CD4-positive, alpha-beta T cell treated with Interferon gamma for 1 hour (primary cell): ENCODE measurements at regions not wholly inside any gene's neighbourhood (a gene's known extent, or its start where the extent isn't known, plus 50 kb on each side); places are given as distances from the start of the nearest gene placed in this dataset.
"Not testable (repeated sequence)": the region's sequence is repeated elsewhere in the genome, so short reads cannot be mapped to it uniquely, and the experiment has no call there.

ENCODE experiments used
- DNase-seq: peaks from one replicate; pipeline ENCODE4 v3.0.0-alpha.2; 2020

GRCh38 chr16:11416228-11417001 lies 71.2 kb downstream of the RMI2 start:
- DNase-seq: no peak

DNA sequence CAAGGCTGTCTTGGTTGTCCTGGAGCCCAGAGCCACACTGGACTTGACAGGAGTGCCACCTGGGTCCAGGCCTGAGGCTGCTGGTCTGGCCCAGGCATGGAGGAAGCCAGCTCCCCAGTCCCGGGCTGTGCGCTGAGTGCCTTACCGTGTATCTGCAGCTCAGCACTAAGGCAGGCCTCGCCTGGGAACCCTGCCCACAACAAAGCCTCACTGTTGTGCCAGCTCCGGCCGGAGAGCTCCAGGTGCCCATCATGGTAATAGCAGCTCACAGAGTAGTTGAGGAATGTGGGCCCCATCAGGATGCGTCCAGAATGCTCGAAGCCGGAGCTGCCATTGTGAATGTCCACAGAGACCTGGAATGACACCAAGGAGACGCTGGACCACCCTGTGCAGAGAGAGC lies 72.2 kb downstream of the RMI2 start:
- no peak for DNase-seq

GRCh38 chr16:11418506-11418905 lies 73.2 kb downstream of the RMI2 start:
- DNase-seq: no peak

DNA sequence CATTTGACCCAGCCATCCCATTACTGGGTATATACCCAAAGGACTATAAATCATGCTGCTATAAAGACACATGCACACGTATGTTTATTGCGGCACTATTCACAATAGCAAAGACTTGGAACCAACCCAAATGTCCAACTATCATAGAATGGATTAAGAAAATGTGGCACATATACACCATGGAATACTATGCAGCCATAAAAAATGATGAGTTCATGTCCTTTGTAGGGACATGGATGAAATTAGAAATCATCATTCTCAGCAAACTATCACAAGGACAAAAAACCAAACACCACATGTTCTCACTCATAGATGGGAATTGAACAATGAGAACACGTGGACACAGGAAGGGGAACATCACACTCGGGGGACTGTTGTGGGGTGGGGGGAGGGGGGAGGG lies 74.8 kb downstream of the RMI2 start:
- not testable (repeated sequence) for DNase-seq

DNA sequence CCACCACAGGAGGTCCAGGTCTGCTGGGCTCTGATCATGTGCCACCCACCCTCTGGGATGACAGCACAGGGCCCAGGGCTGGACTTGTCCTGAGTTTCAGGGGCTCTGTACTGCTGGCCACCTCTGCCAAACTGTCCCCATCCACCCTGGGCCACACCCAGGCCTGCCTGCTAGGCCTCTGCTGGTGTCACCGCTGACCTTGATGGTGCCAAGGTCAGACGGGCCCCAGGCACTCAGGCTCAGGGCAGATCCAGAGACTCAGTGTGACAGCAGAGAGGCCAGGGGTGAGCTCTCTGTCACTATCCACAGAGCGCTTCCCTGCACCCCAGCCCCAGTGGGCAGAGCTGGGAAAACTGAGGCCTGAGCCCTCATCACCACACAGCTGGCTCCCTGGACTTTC lies 75.6 kb downstream of the RMI2 start:
- no peak for DNase-seq

GRCh38 chr16:11422381-11423314 lies 77.4 kb downstream of the RMI2 start:
- DNase-seq: no peak

DNA sequence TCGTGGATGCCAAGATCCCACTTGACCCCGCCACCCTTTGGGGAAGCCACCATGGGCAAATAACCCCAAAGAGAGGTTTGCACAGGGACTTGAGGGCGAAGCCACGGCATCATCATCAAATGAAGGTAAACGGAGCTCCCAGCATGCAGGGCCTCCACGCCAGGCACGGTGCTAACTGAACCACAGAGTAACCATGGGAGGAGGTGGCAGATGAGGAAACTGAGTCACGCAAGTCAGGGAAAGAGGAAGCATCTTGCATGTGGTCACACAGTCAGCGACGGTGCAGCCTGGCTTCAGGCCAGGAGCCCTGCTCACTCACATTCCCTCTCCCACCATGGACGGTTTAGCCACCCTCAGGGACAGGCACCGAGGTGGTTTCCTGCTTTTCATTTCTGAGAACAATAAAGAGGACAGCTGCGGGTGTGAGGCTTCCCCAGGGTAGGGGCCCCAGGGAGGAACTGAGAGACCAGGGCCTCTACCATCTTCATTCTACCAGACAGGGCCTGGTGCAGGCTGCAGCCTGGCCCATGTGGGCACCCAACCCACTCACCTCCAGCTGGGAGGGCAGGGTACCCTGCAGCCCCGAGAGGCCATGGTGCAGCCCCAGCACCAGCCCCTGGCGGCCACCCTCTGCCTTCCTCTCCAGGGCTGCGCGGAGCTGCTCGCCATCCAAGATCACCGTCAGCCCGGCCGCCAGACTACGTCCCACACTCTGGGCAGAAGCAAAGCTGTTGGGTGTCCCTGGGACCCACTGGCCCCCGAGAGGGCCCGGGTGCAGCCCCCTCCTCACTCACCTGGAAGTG lies 78.3 kb downstream of the RMI2 start:
- DNase-seq: no peak

DNA sequence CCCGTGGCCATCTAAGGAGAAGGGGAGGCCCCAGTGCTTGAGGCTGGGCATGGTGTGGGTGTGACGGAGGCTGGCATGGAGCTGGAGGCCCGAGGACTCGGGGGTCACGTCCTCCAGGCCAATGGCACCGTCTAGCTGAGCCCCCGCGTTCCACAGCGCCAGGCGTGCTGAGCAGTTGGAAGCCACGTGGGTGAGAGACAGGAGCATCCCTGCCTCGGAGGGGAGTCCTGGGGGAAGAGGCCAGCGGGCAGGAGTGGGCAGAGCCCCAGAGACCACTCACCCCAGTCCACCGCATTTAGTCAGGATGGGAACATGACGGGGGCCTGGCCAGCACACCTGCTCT lies 78.8 kb downstream of the RMI2 start:
- DNase-seq: no peak

GRCh38 chr16:11425140-11425539 lies 79.9 kb downstream of the RMI2 start:
- no peak for DNase-seq

DNA sequence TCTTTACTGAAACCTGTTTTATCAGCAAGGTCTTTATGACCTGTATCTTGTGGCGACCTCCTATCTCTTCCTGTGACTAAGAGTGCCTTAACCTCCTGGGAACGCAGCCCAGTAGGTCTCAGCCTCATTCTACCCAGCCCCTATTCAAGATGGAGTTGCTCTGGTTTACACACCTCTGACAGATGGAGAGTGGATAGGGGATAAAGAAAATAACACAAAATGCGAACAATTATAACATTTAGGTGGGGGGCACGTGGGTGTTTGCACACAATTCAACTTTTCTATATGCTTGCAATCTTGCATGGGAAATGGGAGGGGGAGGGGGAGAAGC lies 83.3 kb downstream of the RMI2 start:
- DNase-seq: no peak

GRCh38 chr16:11429123-11429522 lies 83.9 kb downstream of the RMI2 start:
- DNase-seq: no peak

DNA sequence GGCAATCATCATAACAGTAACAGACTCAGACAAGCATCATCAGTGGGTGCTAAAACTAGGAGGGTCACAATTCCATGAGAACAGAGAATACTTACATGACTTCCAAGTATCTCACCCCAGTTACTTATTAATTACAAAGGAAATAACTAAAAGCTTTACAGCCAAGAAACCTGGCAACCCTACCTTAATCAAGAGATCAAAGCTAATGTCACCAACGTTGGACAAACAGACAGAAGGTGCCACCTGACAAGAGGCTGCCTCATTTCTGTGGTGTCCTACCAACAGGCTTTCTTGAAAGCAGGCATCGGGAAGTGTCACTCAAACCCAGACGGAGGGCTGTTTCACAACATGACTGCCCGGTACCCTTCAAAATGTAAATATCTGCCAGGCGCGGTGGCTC lies 84.6 kb downstream of the RMI2 start:
- no peak for DNase-seq

DNA sequence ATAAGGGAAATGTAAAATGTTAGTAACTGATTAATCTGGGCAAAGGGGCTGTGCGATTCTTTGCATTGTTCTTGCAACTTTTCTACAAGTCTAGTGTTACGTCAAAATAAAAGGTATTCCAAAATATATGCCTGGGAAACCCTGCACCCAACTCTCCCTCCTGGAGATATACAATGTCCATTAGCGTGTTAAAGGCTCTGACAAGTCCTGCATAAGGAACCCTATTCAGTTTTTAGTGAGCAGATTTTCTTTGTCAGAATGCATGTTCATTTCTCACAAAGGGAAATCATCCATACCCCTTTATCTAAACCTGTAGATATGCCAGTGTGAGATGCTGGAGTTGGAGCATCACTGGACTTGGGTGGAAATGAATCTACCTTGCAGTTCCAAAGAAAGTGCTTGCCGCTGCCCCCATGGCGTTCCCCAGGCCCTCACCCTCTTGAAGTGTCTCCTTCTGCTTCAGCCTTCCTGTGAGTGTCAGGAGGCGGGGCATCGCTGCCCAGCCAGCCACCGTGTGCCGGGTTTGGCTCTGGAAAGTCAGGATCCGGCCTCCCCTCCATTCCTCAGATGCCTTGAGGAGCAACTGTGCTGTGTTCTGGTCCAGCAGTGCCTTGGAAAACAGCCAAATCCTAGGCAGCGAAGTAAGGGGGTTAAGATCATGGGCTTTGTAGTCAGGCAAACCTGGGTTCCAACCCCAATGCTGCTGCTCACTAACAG lies 85.5 kb downstream of the RMI2 start:
- no peak for DNase-seq

GRCh38 chr16:11431915-11432465 lies 86.7 kb downstream of the RMI2 start:
- DNase-seq: no peak

- no peak for DNase-seq
These were observed 87.7 kb downstream of the RMI2 start for GRCh38 chr16:11432856-11433395.

GRCh38 chr16:11435576-11435975 lies 90.3 kb downstream of the RMI2 start:
- DNase-seq: no peak

DNA sequence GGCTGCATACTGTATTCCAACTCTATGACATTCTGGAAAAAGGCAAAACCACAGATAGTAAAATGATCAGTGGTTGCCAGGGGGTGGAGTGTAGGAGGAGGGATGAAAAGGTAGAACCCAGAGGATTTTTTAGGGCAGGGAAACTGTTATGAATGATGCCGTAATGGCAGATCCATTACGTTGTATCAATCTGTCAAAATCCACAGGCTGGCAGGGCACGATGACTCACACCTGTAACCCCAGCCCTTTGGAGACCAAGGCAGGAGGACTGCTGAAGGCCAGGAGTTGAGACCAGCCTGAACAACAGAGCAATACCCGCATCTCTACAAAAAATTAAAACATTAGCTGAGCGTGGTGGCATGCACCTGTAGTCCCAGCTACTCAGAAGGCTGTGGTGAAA lies 91.8 kb downstream of the RMI2 start:
- DNase-seq: no peak

GRCh38 chr16:11439790-11440656 lies 94.8 kb downstream of the RMI2 start:
- DNase-seq: no peak

DNA sequence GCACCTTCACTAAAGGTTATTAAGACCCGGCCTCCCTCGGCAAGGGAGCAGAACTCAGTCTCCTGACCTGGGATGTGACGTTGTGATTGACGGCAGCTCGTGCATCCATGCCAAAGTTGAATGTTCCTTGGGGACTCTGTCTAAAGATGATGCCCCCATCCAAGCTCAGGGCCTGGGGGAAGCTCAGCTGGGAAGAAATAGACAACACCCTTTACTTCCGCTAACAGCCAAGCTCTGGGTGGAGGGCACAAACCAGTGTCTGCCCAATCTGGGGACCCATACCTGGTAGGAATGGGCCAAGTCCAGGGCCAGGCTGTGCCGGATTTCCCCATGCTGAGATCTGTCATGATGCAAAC lies 95.4 kb downstream of the RMI2 start:
- DNase-seq: no peak

DNA sequence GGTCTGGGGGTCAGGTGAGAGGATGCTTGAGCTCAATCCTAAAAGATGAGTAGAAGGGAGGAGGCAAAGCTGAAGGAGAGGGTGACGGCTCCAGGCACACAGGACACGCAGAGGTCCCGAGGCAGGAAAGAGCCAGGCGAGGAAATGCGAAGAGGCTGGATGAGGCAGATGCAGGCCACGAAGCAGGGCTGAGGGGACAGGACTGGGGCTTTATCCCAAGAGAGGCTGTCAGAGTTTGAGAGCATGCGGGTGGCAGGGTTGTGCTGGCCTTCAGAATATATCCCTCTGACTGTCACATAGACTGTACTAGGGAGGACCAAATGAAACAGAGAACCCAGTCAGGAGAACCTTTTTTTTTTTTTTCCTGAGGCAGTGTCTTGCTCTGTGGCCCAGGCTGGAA lies 100.2 kb downstream of the RMI2 start:
- no peak for DNase-seq

- no peak for DNase-seq
These were observed 101.4 kb downstream of the RMI2 start for GRCh38 chr16:11446566-11447119.
